ENCODE measurements at regions not wholly inside any gene's neighbourhood (a gene's known extent, or its start where the extent isn't known, plus 50 kb on each side); places are given as distances from the start of the nearest gene placed in this dataset.

GRCh38 chr1:229793488-229793887, 167.4 kb downstream of the URB2 start:
- H3K4me3 ChIP-seq (replicated peaks; ENCODE audit: low read depth, low read length), result no peak overlapping the region
- TF ChIP-seq CTCF (IDR thresholded peaks at IDR 0.05; ENCODE audit: low read length, missing control alignments), result no peak
- no peak for DNase-seq (ENCODE audit: low read depth)

- no peak for DNase-seq (ENCODE audit: low read depth)
- no peak overlapping the region for H3K4me3 ChIP-seq (replicated peaks; ENCODE audit: low read depth, low read length)
- no peak for TF ChIP-seq CTCF (IDR thresholded peaks at IDR 0.05; ENCODE audit: low read length, missing control alignments)
Observed at GRCh38 chr1:229798558-229798957, 172.5 kb downstream of the URB2 start.

- no peak overlapping the region for H3K4me3 ChIP-seq (replicated peaks; ENCODE audit: low read depth, low read length)
- no peak for TF ChIP-seq CTCF (IDR thresholded peaks at IDR 0.05; ENCODE audit: low read length, missing control alignments)
- DNase-seq (ENCODE audit: low read depth), result no peak
Observed at GRCh38 chr1:229803626-229804217, 177.7 kb downstream of the URB2 start.

DNA sequence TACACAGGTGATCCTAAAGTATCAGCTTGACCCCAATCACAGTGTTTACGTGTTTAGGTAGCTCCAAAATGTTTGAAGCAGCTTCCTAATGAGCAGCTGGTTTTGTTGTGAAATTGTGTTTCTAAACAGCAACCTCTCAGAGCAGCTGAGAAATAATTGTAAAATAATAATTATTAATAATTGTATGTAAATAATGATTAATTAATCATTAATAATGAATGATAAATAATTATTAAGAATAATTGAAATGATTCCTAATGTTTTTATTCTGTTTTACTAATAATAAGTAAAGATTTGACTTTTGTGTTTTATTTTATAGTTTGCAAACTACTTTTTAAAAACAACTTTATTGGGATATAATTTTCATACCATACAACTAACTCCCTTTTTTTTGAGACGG, 182.2 kb downstream of the URB2 start:
- no peak overlapping the region for H3K4me3 ChIP-seq (replicated peaks; ENCODE audit: low read depth, low read length)
- TF ChIP-seq CTCF (IDR thresholded peaks at IDR 0.05; ENCODE audit: low read length, missing control alignments), result no peak
- DNase-seq (ENCODE audit: low read depth), result no peak

- DNase-seq (ENCODE audit: low read depth), result no peak
- no peak overlapping the region for H3K4me3 ChIP-seq (replicated peaks; ENCODE audit: low read depth, low read length)
Observed at GRCh38 chr1:229810140-229810539, 184.1 kb downstream of the URB2 start.

GRCh38 chr1:229810961-229811360, 184.9 kb downstream of the URB2 start:
- H3K4me3 ChIP-seq (replicated peaks; ENCODE audit: low read depth, low read length), result no peak overlapping the region
- TF ChIP-seq CTCF (IDR thresholded peaks at IDR 0.05; ENCODE audit: low read length, missing control alignments), result no peak
- no peak for DNase-seq (ENCODE audit: low read depth)

More at GRCh38 chr1:229810140-229810539, 184.1 kb downstream of the URB2 start:
- TF ChIP-seq CTCF (IDR thresholded peaks at IDR 0.05; ENCODE audit: low read length, missing control alignments), result no peak

DNA sequence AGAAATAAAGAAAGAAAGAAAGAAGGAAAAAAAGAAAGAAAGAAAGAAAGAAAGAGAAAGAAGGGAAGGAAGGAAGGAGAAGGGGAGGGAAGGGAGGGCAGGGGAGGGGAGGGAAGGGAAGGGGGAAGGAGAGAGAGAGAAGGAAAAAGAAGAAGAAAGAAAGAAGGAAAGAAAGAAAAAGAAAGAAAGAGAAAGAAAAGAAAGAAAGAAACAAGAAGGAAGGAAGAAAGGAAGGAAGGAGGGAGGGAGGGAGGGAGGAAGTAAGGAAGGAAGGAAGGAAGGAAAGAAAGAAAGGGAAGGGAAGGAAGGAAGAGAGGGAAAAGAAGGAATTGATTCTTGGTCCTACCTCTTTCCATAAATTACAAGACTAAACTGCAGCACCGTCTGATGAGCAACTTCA, 186.1 kb downstream of the URB2 start:
- no peak for TF ChIP-seq CTCF (IDR thresholded peaks at IDR 0.05; ENCODE audit: low read length, missing control alignments)
- DNase-seq (ENCODE audit: low read depth), result no peak
- H3K4me3 ChIP-seq (replicated peaks; ENCODE audit: low read depth, low read length), result no peak overlapping the region
